ENCODE measurements at regions not wholly inside any gene's neighbourhood (a gene's known extent, or its start where the extent isn't known, plus 50 kb on each side); places are given as distances from the start of the nearest gene placed in this dataset.

- Histone ChIP-seq H3K4me1 (ENCODE audit: control insufficient read depth, insufficient read depth, low read length) (peaks cover 2% of the 10 kb centered on the region; the same call in 1 of the 2 replicates), H3K36me3 (ENCODE audit: control insufficient read depth, insufficient read depth, low read length) (no peaks in the 10 kb centered on the region), H3K4me3 (ENCODE audit: low read length) (no peak overlapping the region), H3K27me3 (ENCODE audit: control insufficient read depth, insufficient read depth, low read length) (no peaks in the 10 kb centered on the region), H3K9me3 (ENCODE audit: control insufficient read depth, insufficient read depth, low read length) (no peaks in the 10 kb centered on the region), H3K27ac (ENCODE audit: low read length) (no peak overlapping the region)
- WGBS (ENCODE audit: insufficient coverage, insufficient read length): no CpG with 5 or more reads among the region's 4 CpGs
- no peak for DNase-seq (ENCODE audit: low read depth, low spot score)
These were observed 68.5 kb upstream of the LMO1 start for GRCh38 chr11:8332196-8332595.

DNA sequence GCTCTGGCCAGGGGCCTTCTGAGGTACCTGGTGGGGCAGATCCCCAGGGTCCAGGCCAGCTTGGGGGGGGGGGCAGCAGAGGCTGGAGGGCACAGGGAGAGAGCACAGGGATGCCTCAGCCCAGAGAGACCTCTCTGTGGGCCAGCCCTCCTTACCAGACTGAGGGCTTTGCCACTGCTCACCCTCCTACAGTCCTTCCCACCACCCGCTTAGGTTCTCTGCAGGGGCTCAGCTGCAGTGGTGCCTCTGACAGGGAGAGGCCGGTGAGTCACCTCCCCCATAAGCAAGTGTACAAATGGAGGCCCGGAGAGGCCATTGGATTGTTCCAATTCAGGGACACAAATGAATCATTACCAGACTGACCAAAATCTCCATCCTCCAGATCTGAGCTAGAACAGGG lies 68.1 kb upstream of the LMO1 start:
- WGBS (ENCODE audit: insufficient coverage, insufficient read length): no CpG with 5 or more reads among the region's 3 CpGs
- Histone ChIP-seq H3K36me3 (ENCODE audit: control insufficient read depth, insufficient read depth, low read length) (no peaks in the 10 kb centered on the region), H3K4me3 (ENCODE audit: low read length) (no peak overlapping the region), H3K27ac (ENCODE audit: low read length) (no peak overlapping the region), H3K9me3 (ENCODE audit: control insufficient read depth, insufficient read depth, low read length) (no peaks in the 10 kb centered on the region), H3K4me1 (ENCODE audit: control insufficient read depth, insufficient read depth, low read length) (peaks cover 2% of the 10 kb centered on the region; the same call in 1 of the 2 replicates), H3K27me3 (ENCODE audit: control insufficient read depth, insufficient read depth, low read length) (no peaks in the 10 kb centered on the region)
- DNase-seq (ENCODE audit: low read depth, low spot score): no peak

DNA sequence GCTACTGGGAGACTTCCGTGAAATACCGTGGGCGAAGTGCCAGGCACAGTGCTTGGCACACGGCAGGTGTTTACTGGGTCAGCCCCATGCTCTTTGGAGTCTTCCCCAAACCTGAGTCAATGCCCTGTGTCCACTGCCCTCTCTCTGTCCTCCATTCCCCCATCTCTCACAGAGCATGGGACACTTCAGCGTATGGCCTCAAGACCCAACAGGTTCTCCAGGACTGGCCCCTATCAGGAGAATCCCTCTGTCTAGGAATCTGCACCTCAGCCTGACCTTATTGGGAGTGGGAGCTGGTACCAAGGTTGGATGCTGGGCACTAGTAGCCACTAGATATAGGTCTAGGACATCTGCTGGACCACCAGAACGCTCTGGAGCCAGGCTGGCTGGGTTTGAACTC lies 67.2 kb upstream of the LMO1 start:
- no peaks in the 10 kb centered on the region for H3K9me3 ChIP-seq (ENCODE audit: control insufficient read depth, insufficient read depth, low read length)
- no peaks in the 10 kb centered on the region; the same call in 1 of the 2 replicates for H3K4me1 ChIP-seq (ENCODE audit: control insufficient read depth, insufficient read depth, low read length)
- H3K4me3 ChIP-seq (ENCODE audit: low read length): no peak overlapping the region
- DNase-seq (ENCODE audit: low read depth, low spot score): no peak
- no peak overlapping the region for H3K27ac ChIP-seq (ENCODE audit: low read length)
- no peaks in the 10 kb centered on the region for H3K36me3 ChIP-seq (ENCODE audit: control insufficient read depth, insufficient read depth, low read length)
- H3K27me3 ChIP-seq (ENCODE audit: control insufficient read depth, insufficient read depth, low read length): no peaks in the 10 kb centered on the region
- no CpG with 5 or more reads among the region's 6 CpGs for WGBS (ENCODE audit: insufficient coverage, insufficient read length)

DNA sequence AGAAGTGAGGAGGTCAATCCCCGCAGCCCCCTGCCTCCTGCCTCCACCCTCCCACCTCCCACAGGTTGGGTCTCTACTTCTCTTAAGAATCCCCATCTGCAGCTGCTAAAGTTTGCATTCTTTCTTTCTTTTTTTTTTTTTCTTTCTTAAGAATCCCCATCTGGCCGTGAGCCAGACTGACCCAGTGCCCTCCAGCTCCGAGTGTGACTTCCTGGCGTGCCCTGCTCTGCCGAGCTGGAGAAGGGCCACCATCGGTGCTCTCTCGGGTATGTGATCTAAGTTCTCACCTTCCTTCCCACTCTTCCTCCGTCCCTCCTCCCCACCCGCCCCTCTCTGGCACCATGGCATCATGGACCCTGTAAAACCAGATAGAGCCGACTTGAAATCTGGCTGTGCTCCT lies 66.7 kb upstream of the LMO1 start:
- Histone ChIP-seq H3K4me1 (ENCODE audit: control insufficient read depth, insufficient read depth, low read length) (peaks cover 3% of the 10 kb centered on the region; the same call in 1 of the 2 replicates), H3K27me3 (ENCODE audit: control insufficient read depth, insufficient read depth, low read length) (no peaks in the 10 kb centered on the region), H3K4me3 (ENCODE audit: low read length) (no peak overlapping the region), H3K36me3 (ENCODE audit: control insufficient read depth, insufficient read depth, low read length) (no peaks in the 10 kb centered on the region), H3K27ac (ENCODE audit: low read length) (no peak overlapping the region), H3K9me3 (ENCODE audit: control insufficient read depth, insufficient read depth, low read length) (no peaks in the 10 kb centered on the region)
- WGBS (ENCODE audit: insufficient coverage, insufficient read length): no CpG with 5 or more reads among the region's 10 CpGs
- no peak for DNase-seq (ENCODE audit: low read depth, low spot score)

DNA sequence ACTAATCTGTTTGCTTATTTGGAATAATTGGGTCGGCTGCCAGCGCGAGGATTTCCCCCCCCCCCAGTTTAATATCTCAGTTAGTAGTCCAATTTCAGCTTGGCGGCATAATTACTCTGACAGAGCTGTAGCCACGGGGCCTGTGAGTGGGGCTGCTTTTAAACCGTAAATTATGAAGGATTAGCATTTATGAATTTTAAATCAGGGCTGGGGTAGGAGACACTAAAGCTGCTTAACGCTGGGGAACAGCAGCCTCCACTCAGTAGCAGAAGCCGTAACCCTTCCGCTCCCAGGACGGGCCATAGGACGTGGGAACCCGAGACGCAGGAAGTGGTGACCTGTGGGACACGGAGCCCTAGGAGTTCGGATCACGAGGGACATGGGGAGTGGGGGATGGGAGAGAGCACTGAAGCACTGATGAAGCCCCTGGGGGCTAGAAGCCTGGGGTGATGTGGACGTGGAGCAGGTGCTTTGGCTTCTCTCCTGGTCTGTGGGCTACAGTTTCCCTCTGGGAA lies 66.2 kb upstream of the LMO1 start:
- Histone ChIP-seq H3K36me3 (ENCODE audit: control insufficient read depth, insufficient read depth, low read length) (no peaks in the 10 kb centered on the region), H3K27me3 (ENCODE audit: control insufficient read depth, insufficient read depth, low read length) (no peaks in the 10 kb centered on the region), H3K4me3 (ENCODE audit: low read length) (no peak overlapping the region), H3K27ac (ENCODE audit: low read length) (no peak overlapping the region), H3K9me3 (ENCODE audit: control insufficient read depth, insufficient read depth, low read length) (no peaks in the 10 kb centered on the region), H3K4me1 (ENCODE audit: control insufficient read depth, insufficient read depth, low read length) (peaks cover 3% of the 10 kb centered on the region; the same call in 1 of the 2 replicates)
- no CpG with 5 or more reads among the region's 17 CpGs for WGBS (ENCODE audit: insufficient coverage, insufficient read length)
- no peak for DNase-seq (ENCODE audit: low read depth, low spot score)

DNA sequence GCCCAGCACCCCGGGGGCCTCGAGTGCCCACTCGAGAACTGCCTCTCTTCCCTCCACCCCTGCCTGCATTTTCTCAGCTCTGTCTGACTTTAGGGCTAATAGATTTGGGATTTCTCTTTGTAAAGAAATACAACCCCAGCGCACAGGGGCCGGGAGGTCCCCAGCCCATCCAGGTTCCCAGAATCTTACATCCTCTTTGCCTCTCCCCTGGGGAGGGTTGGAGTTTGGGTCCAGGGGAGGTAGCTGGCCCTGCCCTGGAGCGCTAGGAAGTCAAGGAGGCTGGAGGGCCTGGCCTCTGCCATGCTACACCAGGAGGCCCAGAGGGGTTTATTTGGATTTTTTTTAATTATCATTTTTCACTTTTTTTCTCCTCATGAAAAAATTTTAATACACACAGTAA lies 65.7 kb upstream of the LMO1 start:
- H3K36me3 ChIP-seq (ENCODE audit: control insufficient read depth, insufficient read depth, low read length): no peaks in the 10 kb centered on the region
- H3K4me1 ChIP-seq (ENCODE audit: control insufficient read depth, insufficient read depth, low read length): peaks cover 3% of the 10 kb centered on the region; the same call in 1 of the 2 replicates
- H3K4me3 ChIP-seq (ENCODE audit: low read length): no peak overlapping the region
- DNase-seq (ENCODE audit: low read depth, low spot score): no peak
- H3K27ac ChIP-seq (ENCODE audit: low read length): no peak overlapping the region
- H3K27me3 ChIP-seq (ENCODE audit: control insufficient read depth, insufficient read depth, low read length): no peaks in the 10 kb centered on the region
- WGBS (ENCODE audit: insufficient coverage, insufficient read length): no CpG with 5 or more reads among the region's 6 CpGs
- H3K9me3 ChIP-seq (ENCODE audit: control insufficient read depth, insufficient read depth, low read length): no peaks in the 10 kb centered on the region

- H3K4me3 ChIP-seq (ENCODE audit: low read length): no peak overlapping the region
- no CpG with 5 or more reads among the region's 11 CpGs for WGBS (ENCODE audit: insufficient coverage, insufficient read length)
- H3K27me3 ChIP-seq (ENCODE audit: control insufficient read depth, insufficient read depth, low read length): no peaks in the 10 kb centered on the region
- peak; percentile 84 for DNase-seq (ENCODE audit: low read depth, low spot score)
- no peaks in the 10 kb centered on the region for H3K36me3 ChIP-seq (ENCODE audit: control insufficient read depth, insufficient read depth, low read length)
- H3K9me3 ChIP-seq (ENCODE audit: control insufficient read depth, insufficient read depth, low read length): no peaks in the 10 kb centered on the region
- H3K27ac ChIP-seq (ENCODE audit: low read length): no peak overlapping the region
- peaks cover 3% of the 10 kb centered on the region; the same call in 1 of the 2 replicates for H3K4me1 ChIP-seq (ENCODE audit: control insufficient read depth, insufficient read depth, low read length)
These were observed 65.2 kb upstream of the LMO1 start for GRCh38 chr11:8328848-8329330.

DNA sequence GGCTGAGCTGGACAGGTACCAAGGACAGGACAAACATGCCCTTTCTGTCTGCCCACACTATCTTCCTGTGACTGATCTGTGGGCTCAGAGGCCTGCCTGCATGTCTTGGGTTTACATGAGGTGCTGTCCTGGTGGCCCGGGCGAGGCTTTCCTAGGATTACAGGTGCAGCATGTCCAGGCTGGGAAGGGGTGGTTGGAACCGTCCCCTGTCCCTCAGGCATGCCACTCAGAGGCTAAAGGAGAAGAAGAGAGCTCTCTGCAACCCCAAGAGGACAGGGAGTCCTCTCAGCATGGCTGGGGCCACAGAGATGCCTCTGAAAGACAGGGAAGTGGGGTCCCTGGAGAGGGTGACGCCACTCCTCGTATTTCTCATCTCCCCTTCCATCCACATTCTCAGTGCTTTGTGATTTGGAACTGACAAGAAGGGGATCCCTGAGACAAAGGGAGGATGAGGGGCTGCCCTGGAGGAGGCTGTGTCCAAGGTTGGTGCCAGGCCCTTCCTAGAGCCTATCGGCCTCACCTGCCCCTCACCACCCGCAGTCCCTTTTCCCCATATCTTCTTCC lies 64.6 kb upstream of the LMO1 start:
- no peaks in the 10 kb centered on the region for H3K9me3 ChIP-seq (ENCODE audit: control insufficient read depth, insufficient read depth, low read length)
- no peak overlapping the region for H3K27ac ChIP-seq (ENCODE audit: low read length)
- H3K4me3 ChIP-seq (ENCODE audit: low read length): no peak overlapping the region
- H3K36me3 ChIP-seq (ENCODE audit: control insufficient read depth, insufficient read depth, low read length): no peaks in the 10 kb centered on the region
- DNase-seq (ENCODE audit: low read depth, low spot score): no peak
- H3K4me1 ChIP-seq (ENCODE audit: control insufficient read depth, insufficient read depth, low read length): peaks cover 3% of the 10 kb centered on the region; the same call in 1 of the 2 replicates
- no CpG with 5 or more reads among the region's 7 CpGs for WGBS (ENCODE audit: insufficient coverage, insufficient read length)
- no peaks in the 10 kb centered on the region for H3K27me3 ChIP-seq (ENCODE audit: control insufficient read depth, insufficient read depth, low read length)

GRCh38 chr11:8327761-8328192 lies 64.1 kb upstream of the LMO1 start:
- Histone ChIP-seq H3K4me3 (ENCODE audit: low read length) (no peak overlapping the region), H3K36me3 (ENCODE audit: control insufficient read depth, insufficient read depth, low read length) (no peaks in the 10 kb centered on the region), H3K27me3 (ENCODE audit: control insufficient read depth, insufficient read depth, low read length) (no peaks in the 10 kb centered on the region), H3K27ac (ENCODE audit: low read length) (no peak overlapping the region), H3K4me1 (ENCODE audit: control insufficient read depth, insufficient read depth, low read length) (peaks cover 3% of the 10 kb centered on the region; the same call in 1 of the 2 replicates), H3K9me3 (ENCODE audit: control insufficient read depth, insufficient read depth, low read length) (no peaks in the 10 kb centered on the region)
- no CpG with 5 or more reads among the region's 3 CpGs for WGBS (ENCODE audit: insufficient coverage, insufficient read length)
- no peak for DNase-seq (ENCODE audit: low read depth, low spot score)

DNA sequence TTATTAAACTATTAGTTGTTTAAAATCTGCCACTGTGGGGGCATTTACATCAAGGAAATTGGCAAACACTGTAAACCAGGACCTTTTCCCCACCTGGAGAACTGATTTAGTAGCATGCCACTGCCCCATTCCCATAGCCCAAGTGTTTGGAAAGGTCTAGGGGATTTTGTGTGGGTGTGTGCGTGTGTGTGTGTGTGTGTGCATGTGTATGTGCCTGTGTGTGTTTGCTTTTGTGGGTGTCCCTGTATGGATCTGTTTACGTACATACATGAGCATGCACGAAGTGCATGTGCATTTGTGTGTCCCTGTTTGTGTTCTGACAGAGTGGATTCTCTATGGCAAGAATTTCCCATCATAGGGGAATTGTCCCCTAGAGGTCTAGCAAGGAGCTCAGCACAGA lies 62.7 kb upstream of the LMO1 start:
- H3K4me1 ChIP-seq (ENCODE audit: control insufficient read depth, insufficient read depth, low read length): peaks cover 3% of the 10 kb centered on the region; the same call in 1 of the 2 replicates
- H3K4me3 ChIP-seq (ENCODE audit: low read length): no peak overlapping the region
- no peaks in the 10 kb centered on the region for H3K36me3 ChIP-seq (ENCODE audit: control insufficient read depth, insufficient read depth, low read length)
- H3K27ac ChIP-seq (ENCODE audit: low read length): no peak overlapping the region
- no peaks in the 10 kb centered on the region for H3K9me3 ChIP-seq (ENCODE audit: control insufficient read depth, insufficient read depth, low read length)
- H3K27me3 ChIP-seq (ENCODE audit: control insufficient read depth, insufficient read depth, low read length): no peaks in the 10 kb centered on the region
- no CpG with 5 or more reads among the region's 3 CpGs for WGBS (ENCODE audit: insufficient coverage, insufficient read length)
- no peak for DNase-seq (ENCODE audit: low read depth, low spot score)
